Activated CD4-positive, alpha-beta T cell treated with anti-CD3 and anti-CD28 coated beads for 36 hours (primary cell): ENCODE measurements at regions not wholly inside any gene's neighbourhood (a gene's known extent, or its start where the extent isn't known, plus 50 kb on each side); places are given as distances from the start of the nearest gene placed in this dataset.

ENCODE experiments used
- ATAC-seq: fragments of 200-7000 bp; cut with Tn5 transposase; one replicate; pipeline ENCODE4 v1.10.0; 2021; ENCODE audit warnings: mild to moderate bottlenecking, moderate library complexity
- CTCF ChIA-PET: fragments of 350-600 bp; sonication (Branson Sonifier 250); formaldehyde crosslinking; loops from one replicate; lab custom pipeline; 2021; ENCODE audit warnings: antibody characterized with exemption; lab: Charles Lee
- POLR2A ChIA-PET: fragments of 350-600 bp; sonication (Branson Sonifier 250); formaldehyde crosslinking; loops from one replicate; lab custom pipeline; 2021; ENCODE audit warnings: antibody characterized with exemption, inconsistent platforms; lab: Charles Lee
- DNase-seq: peaks from one replicate; pipeline ENCODE4 v3.0.0-alpha.2; 2020
- H3K27ac Mint-ChIP-seq: one replicate; pipeline ENCODE4 v1.8.0; 2021; ENCODE audit warnings: mixed read lengths
- H3K27me3 Mint-ChIP-seq: one replicate; pipeline ENCODE4 v1.8.0; 2021; ENCODE audit warnings: mixed read lengths
- H3K36me3 Mint-ChIP-seq: one replicate; pipeline ENCODE4 v1.8.0; 2021; ENCODE audit warnings: low read depth, mixed read lengths
- H3K4me1 Mint-ChIP-seq: one replicate; pipeline ENCODE4 v1.8.0; 2021; ENCODE audit warnings: mixed read lengths
- H3K4me3 Mint-ChIP-seq: one replicate; pipeline ENCODE4 v1.8.0; 2021; ENCODE audit warnings: mild to moderate bottlenecking, moderate library complexity, mixed read lengths
- H3K9me3 Mint-ChIP-seq: one replicate; pipeline ENCODE4 v1.8.0; 2021; ENCODE audit warnings: low read depth, mixed read lengths
- intact Hi-C, 2 experiments: fragments of 100-400 bp; cut with DNase I in 1 of 2; cut with micrococcal nuclease in 1 of 2; formaldehyde crosslinking; loops; one replicate each; pipeline versions ENCODE4 v1.14.2 to v1.15.1; 2022 to 2024; cut with DNase I, micrococcal nuclease

DNA sequence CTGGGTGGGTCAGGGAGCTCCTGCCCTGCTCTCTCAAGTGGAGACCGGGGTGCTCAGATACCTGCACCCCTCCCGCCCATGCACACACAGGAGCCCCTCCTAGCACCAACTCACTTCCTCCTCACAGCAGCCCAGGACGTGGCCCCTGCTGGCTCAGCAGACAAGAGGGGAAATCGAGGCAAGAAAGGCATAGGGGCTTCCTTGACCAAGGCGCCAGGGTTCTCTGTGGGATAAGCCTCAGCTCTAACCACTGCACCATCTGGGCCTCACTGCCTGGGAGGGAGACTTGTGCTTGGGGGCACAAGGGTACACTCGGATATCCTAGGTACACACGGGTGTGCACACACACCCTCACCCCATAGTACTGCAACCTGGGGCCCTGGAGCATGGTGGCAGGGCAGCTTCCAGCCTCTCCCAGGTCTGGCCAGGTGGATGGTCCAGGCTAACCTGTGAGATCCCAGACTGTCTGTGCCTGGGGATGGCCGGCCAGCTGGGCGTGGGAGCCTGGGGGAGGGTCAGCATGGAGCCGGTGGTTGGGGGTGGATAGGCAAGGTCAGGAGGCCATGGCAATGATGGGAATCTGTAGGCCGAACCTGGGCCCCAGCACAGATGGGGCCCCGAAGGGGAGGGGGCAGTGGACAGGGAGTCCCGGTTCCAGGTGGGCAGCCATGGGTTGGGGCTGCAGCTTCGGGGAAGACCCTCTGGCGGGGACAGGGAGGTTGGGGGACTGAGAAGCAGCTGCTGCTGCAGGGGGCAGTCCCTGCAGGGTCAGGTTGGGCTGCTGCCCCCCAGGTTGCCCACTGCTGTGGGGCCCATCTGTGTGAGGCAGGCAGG lies 312.4 kb downstream of the TMEM121 start:
- no peak for ATAC-seq

DNA sequence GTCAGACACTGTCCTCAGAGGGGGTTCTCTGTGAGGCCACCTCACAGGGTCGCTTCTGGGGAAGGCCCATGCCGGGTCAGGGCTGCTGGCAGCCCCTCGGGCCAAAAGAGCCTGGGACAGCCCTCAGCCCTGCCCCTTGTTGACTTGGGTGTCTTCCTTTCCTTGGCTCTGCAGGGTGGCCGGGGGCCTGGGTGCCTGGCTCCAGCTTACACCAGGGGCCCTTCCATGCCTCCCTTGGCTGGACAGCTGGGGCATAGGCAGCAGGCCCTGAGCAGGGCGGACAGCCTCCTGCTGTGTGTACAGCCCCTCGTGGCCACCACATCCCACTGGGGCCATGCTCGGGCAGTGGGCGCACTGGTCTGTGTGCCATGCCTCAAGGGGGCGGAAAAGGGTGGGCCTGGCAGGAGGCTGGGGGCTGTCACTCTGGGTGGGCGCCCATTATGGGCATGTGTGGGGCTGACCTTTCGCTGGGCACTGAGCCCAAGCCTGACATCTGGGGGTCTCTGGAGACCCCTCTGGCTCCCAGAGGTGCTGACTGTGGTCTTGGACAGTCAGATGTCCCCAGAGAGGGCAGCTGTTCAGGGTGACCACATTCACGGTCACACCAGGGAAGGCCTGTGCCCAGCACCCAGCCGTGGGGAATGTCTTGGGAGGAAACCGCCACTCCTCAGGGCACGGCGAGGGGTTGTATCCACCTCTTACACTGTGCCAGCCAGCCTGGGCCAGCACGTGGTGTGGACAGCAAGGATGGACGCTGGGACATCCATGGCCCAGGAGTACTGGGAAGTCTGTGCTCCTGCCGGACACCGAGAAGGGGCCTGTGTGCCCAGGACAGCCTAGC lies 313.3 kb downstream of the TMEM121 start:
- H3K27me3 Mint-ChIP-seq: no peaks in the 10 kb centered on the region
- no peak overlapping the region for H3K27ac Mint-ChIP-seq
- H3K36me3 Mint-ChIP-seq: no peaks in the 10 kb centered on the region
- ChIA-PET CTCF (no interaction called here), POLR2A (no interaction called here)
- H3K4me3 Mint-ChIP-seq: no peak overlapping the region
- intact Hi-C loops: no loop called here
- DNase-seq (no peak), ATAC-seq (no peak)
- no peaks in the 10 kb centered on the region for H3K4me1 Mint-ChIP-seq
- no peaks in the 10 kb centered on the region for H3K9me3 Mint-ChIP-seq

More for the DNA sequence above, 312.4 kb downstream of the TMEM121 start:
- POLR2A ChIA-PET: no interaction called here
- Mint-ChIP-seq H3K27ac (no peak overlapping the region), H3K4me3 (no peak overlapping the region), H3K27me3 (no peaks in the 10 kb centered on the region), H3K4me1 (no peaks in the 10 kb centered on the region), H3K36me3 (no peaks in the 10 kb centered on the region), H3K9me3 (no peaks in the 10 kb centered on the region)
- intact Hi-C loops: no loop called here
- DNase-seq: no peak
- CTCF ChIA-PET: no interaction called here

DNA sequence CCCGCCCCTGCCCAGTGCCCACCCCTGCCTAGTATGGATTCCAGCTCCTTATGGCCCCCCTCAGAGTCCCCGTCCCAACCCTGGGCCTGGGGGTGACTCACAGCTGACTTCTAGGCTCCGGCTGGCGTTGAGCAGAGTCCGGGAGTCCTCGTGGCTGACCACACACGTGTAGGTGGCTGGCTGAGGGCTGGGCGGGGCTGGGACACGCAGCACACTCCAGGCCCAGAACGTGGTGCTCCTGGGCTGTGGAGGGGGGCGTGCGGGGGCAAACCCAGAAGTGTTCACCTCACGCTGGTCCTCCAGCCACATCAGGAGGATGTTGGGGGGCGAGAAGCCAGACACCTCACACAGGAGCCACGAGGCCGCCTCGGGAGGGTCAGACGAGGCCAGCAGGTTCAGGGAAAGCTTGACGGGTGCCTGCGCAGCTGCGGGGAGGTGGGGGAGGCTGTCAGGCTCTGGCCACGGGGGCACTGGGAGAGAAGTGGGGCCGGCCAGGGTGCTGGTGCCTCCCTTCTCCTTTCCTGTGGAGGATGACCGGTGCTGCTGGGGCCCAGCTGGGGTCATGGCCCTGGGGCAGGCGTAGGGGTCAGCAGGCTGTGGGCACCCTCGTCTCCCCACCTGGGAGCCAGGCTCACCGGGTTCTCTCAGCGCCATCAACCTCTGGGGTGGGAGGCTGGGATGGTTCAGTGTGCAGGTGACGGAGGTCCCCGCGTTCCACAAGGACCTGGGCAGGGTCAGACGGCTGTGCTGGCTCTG lies 314.1 kb downstream of the TMEM121 start:
- H3K27ac Mint-ChIP-seq: no peak overlapping the region
- H3K4me1 Mint-ChIP-seq: no peaks in the 10 kb centered on the region

DNA sequence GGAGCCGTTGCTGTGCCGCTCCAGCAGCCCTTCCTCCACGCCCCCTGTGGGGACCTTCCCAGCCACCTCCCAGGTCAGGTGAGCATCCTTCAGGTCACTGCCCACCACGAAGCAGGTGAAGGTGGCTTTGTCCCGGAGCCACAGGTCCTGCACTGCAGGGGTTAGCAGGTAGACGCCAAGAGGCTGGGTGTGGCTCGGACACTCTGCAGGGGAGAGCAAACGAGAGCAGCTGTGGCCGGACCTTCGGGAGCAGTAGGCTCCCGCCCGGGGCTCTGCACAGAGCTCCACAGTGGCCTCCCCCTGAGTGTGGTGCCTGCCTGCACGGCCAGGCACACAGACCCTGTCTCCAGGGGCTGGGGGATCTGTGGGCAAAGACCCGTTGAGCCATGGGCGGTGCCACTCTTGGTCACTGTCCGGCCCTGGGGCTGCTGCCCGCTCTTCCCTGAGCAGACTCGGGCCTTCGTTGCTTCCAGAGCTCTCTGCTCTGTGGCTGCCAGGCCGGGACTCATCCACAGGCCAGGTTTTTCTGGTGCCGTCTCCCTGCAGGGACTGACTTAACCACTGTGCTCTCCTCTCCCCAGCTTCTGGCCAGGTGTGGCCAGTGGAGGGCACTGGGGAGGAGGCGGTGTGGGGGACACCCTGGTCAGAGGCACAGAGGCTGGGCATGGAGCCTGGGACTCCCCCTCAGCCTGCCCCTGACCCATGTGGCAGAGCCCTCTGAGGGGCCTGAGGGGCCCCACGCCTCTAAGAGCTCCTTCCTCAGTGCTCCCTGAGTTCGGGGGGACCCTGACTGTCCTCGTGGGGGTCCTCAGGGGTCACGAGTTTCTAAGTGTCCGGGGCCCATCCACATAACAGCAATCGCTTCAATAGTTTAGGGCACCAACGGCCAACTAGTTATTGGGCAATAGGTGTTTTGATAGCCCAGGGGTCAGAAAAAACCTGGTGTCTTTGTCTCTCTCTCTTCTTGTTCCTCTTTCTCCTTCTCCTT lies 314.9 kb downstream of the TMEM121 start:
- H3K27ac Mint-ChIP-seq: no peak overlapping the region
- H3K4me1 Mint-ChIP-seq: no peaks in the 10 kb centered on the region
- ChIA-PET POLR2A (no interaction called here), CTCF (interaction anchor here (0.5 kb wide), 1 partner anchor 133 kb away, joined by 3 read pairs; no protein-coding TSS in a partner anchor)
- H3K4me3 Mint-ChIP-seq: no peak overlapping the region
- no peaks in the 10 kb centered on the region for H3K9me3 Mint-ChIP-seq
- intact Hi-C loops: no loop called here
- no peak for ATAC-seq
- no peak for DNase-seq
- no peaks in the 10 kb centered on the region for H3K36me3 Mint-ChIP-seq
- H3K27me3 Mint-ChIP-seq: no peaks in the 10 kb centered on the region

More for the DNA sequence above, 314.1 kb downstream of the TMEM121 start:
- POLR2A ChIA-PET: no interaction called here
- DNase-seq: no peak
- intact Hi-C loops: no loop called here
- ATAC-seq: no peak
- no peaks in the 10 kb centered on the region for H3K27me3 Mint-ChIP-seq
- no peaks in the 10 kb centered on the region for H3K9me3 Mint-ChIP-seq
- CTCF ChIA-PET: interaction anchor here (0.5 kb wide), 1 partner anchor 134 kb away, joined by 3 read pairs; no protein-coding TSS in a partner anchor
- H3K36me3 Mint-ChIP-seq: no peaks in the 10 kb centered on the region
- no peak overlapping the region for H3K4me3 Mint-ChIP-seq

DNA sequence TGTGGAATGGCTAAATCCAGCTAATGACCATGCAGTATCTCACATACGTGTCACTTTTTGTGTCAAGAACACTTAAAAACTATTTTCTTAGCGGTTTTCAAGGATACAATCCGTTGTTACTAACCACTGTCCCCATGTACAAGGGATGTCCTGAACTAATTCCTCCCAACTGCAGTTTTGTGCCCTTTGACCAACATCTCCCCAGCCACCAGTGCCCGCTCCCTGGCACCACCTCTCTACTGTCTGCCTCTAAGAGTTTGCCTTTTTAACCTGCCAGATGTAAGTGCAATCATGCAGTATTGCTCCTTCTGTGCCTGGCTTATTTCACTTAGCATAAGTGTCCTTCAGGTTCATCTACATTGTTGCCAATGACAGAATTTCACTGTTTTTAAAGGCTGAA lies 315.7 kb downstream of the TMEM121 start:
- no peak for DNase-seq
- no peaks in the 10 kb centered on the region for H3K9me3 Mint-ChIP-seq
- H3K4me3 Mint-ChIP-seq: no peak overlapping the region
- intact Hi-C loops: no loop called here
- no peaks in the 10 kb centered on the region for H3K36me3 Mint-ChIP-seq
- no peak overlapping the region for H3K27ac Mint-ChIP-seq
- H3K4me1 Mint-ChIP-seq: no peaks in the 10 kb centered on the region
- no peak for ATAC-seq
- CTCF ChIA-PET: no interaction called here
- POLR2A ChIA-PET: no interaction called here
- no peaks in the 10 kb centered on the region for H3K27me3 Mint-ChIP-seq

DNA sequence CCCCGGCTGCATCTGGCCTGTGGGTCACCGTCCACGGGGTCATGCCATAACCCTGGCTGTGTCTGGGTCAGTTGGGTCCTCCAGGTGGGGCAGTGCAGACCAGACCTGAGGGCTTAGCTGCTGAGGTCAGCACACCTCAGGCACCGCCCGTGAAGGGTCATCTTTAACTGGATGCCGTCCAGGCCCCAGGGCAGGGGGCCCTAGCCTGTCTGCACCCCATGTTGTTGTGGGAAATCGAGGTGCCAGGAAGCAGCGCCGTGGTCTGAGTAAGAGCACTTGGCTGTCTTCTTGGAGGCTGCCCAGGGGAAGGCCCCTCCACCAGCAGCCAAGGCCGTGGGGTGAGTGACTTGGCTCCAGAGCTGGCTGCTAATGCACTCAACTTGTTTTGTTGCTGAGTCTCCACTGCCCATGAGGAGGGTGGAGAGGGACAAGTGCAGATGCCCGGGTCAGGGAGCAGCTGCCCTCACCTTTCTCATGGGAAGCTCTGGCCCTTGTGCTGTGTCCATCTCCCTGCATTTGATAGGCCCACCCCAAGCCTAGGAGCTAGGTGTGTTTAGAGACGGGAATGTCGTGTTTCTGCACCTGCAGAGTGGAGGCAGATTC lies 317.2 kb downstream of the TMEM121 start:
- no peak overlapping the region for H3K4me3 Mint-ChIP-seq
- POLR2A ChIA-PET: no interaction called here
- ATAC-seq (no peak), DNase-seq (no peak)
- intact Hi-C loops: no loop called here
- no peaks in the 10 kb centered on the region for H3K9me3 Mint-ChIP-seq
- no peaks in the 10 kb centered on the region for H3K27me3 Mint-ChIP-seq
- no peak overlapping the region for H3K27ac Mint-ChIP-seq
- CTCF ChIA-PET: interaction anchor here (0.8 to 1.4 kb wide), 2 partner anchors 16 to 255 kb away, joined by 3 read pairs; no protein-coding TSS in a partner anchor
- H3K4me1 Mint-ChIP-seq: no peaks in the 10 kb centered on the region
- H3K36me3 Mint-ChIP-seq: no peaks in the 10 kb centered on the region

DNA sequence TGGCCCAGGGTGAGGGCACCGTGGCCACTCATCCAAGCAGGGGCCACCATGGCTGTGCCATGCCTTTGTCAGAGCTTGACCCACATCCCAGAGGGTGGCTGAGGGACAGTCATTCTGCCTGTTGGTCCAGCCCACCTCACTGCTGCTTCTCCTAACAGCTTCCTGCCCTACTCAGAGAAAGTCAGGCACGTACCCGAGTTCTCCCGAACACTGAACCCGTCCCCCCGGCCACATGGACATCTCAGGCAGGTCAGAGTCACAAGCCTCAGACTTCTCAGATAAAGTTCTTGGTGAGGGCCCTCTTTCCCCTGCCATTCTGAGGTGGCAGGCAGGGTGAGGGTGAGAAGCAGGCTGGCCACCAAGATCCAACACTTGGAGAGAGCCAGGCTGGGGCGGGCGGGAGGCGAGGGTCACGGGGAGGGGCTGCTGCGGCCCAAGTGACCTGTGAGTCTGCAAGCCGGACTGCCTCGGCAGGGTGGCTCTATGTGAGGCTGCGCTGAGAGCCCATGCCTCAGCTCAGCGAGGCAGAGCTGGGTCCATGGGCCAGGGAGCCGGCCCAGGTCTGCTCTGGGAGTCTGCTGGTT lies 317.8 kb downstream of the TMEM121 start:
- Mint-ChIP-seq H3K36me3 (no peaks in the 10 kb centered on the region), H3K4me1 (no peaks in the 10 kb centered on the region), H3K27me3 (no peaks in the 10 kb centered on the region), H3K27ac (no peak overlapping the region), H3K9me3 (no peaks in the 10 kb centered on the region), H3K4me3 (no peak overlapping the region)
- ChIA-PET POLR2A (no interaction called here), CTCF (interaction anchor here (0.8 to 1.4 kb wide), 2 partner anchors 16 to 255 kb away, joined by 3 read pairs; no protein-coding TSS in a partner anchor)
- intact Hi-C loops: no loop called here
- DNase-seq (no peak), ATAC-seq (no peak)

DNA sequence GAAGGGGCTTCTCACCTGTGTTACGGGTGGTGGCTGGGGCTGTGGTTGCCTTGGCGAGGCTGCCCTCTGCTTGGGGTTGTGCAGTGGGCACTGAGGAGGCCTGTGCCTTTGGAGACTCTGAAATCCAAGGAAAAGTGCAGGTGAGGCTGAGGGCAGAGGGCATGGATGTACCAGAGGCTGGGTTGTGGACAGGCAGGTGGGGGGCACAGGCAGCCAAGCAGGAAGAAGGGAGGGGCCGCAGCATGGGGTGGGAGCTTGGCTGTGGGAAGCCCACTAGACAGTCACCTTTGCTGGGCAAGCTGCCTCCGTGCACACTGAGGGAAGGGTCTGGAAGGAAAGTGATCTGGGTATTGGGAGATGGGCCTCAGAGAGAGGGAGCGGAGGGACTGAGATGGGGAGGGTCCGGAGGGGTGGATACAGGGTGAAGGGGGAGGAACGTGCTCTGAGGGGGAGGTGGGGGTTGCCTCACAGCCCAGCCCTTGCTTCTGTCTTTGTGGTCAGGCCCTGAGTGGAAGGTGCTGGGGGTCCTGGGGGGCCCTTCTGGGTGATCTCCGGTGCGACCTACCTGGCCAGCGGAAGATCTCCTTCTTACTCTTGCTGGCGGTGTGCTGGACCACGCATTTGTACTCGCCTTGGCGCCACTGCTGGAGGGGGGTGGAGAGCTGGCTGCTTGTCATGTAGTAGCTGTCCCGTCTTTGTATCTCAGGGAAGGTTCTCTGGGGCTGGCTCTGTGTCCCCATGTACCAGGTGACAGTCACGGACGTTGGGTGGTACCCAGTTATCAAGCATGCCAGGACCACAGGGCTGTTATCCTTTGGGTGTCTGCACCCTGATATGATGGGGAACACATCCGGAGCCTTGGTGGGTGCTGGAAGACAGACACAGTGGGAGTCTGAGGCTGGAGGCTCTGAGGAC lies 318.7 kb downstream of the TMEM121 start:
- H3K36me3 Mint-ChIP-seq: no peaks in the 10 kb centered on the region
- no peak overlapping the region for H3K4me3 Mint-ChIP-seq
- POLR2A ChIA-PET: no interaction called here
- no peaks in the 10 kb centered on the region for H3K27me3 Mint-ChIP-seq
- no peak for ATAC-seq
- intact Hi-C loops: no loop called here
- DNase-seq: no peak
- no peaks in the 10 kb centered on the region for H3K4me1 Mint-ChIP-seq
- CTCF ChIA-PET: interaction anchor here (0.7 kb wide), 1 partner anchor 559 kb away, joined by 3 read pairs; no protein-coding TSS in a partner anchor
- no peak overlapping the region for H3K27ac Mint-ChIP-seq
- no peaks in the 10 kb centered on the region for H3K9me3 Mint-ChIP-seq

DNA sequence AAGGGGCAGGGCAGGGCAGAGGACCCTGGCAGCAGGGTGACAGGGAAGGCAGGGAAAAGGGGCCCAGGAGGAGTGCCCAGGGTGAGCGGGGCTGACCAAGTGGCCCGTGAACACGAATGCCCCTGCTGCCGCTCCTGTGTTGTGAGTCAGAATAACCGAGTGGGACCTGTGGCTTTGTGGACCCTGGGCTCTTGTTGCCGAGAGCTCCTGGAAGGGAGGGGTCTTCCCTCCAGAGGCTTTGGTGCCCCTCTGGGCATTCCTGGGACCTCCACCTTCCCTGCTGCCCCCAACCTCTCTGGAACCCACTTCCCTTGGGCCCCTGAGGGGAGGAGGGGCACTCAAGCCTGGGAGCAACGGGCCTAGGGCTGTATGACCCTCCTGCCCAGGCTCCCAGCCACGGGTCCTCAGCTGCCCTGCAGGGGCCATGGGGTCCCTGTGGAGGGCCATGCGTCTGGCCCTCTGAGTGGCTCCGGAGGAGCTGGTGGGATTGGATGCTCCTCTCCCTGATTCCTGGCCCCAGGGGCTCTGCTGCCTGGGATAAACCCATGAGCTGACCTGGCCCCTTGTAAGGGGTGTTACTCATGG lies 319.4 kb downstream of the TMEM121 start:
- ChIA-PET POLR2A (no interaction called here), CTCF (interaction anchor here (0.7 kb wide), 1 partner anchor 558 kb away, joined by 3 read pairs; no protein-coding TSS in a partner anchor)
- intact Hi-C loops: no loop called here
- H3K27ac Mint-ChIP-seq: no peak overlapping the region
- ATAC-seq (no peak), DNase-seq (no peak)
- H3K4me1 Mint-ChIP-seq: no peaks in the 10 kb centered on the region
- no peak overlapping the region for H3K4me3 Mint-ChIP-seq
- no peaks in the 10 kb centered on the region for H3K27me3 Mint-ChIP-seq
- H3K36me3 Mint-ChIP-seq: no peaks in the 10 kb centered on the region
- H3K9me3 Mint-ChIP-seq: no peaks in the 10 kb centered on the region
